Suprapubic skin (tissue), 3 donors: ENCODE measurements at regions not wholly inside any gene's neighbourhood (a gene's known extent, or its start where the extent isn't known, plus 50 kb on each side); places are given as distances from the start of the nearest gene placed in this dataset.

ENCODE experiments used
- EP300 ChIP-seq: sonication (generic); formaldehyde crosslinking; IDR thresholded peaks from one replicate; pipeline ENCODE4 v1.6.1; 2017; ENCODE audit warnings: antibody characterized with exemption
- POLR2A ChIP-seq, 2 donors: fragments of 450-650 bp; IDR thresholded peaks; one replicate each; pipeline ENCODE4 v1.6.1; 2017; ENCODE audit warnings: antibody characterized with exemption in 2 of 2, mild to moderate bottlenecking in 2 of 2, moderate library complexity in 2 of 2
- TF ChIP-seq, protein P1 (sequence below), 2 donors: fragments of 200-600 bp in 1 of 2; fragments of 450-650 bp in 1 of 2; sonication (generic) in 1 of 2; IDR thresholded peaks; one replicate each; pipeline ENCODE4 v1.5.1; 2016 to 2019; ENCODE audit warnings: antibody characterized with exemption in 2 of 2, mild to moderate bottlenecking in 1 of 2, moderate library complexity in 1 of 2

DNA sequence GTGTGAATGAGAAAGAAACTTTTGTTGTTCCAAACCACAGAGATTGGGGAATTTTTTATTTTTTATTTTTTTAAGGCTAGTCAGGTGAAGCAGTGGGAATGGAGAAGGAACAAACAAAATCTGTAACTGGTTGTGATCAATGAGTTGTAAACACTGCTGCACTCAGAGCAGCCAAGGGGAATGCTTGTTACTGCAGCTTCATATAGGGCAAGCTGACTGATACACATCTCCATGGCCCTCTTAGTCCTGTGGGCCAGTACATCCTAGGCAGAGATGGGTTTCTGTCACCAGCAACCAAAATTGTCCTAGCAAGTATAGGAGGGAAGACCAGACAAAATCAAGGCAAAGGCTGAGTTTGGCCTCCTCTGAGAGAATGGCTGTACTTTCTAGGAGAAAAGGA, 306.8 kb downstream of the CTTN start:
- TF ChIP-seq EP300 (no peak), POLR2A (IDR thresholded peaks at IDR 0.05) (no peak)
- TF ChIP-seq, protein P1, sequence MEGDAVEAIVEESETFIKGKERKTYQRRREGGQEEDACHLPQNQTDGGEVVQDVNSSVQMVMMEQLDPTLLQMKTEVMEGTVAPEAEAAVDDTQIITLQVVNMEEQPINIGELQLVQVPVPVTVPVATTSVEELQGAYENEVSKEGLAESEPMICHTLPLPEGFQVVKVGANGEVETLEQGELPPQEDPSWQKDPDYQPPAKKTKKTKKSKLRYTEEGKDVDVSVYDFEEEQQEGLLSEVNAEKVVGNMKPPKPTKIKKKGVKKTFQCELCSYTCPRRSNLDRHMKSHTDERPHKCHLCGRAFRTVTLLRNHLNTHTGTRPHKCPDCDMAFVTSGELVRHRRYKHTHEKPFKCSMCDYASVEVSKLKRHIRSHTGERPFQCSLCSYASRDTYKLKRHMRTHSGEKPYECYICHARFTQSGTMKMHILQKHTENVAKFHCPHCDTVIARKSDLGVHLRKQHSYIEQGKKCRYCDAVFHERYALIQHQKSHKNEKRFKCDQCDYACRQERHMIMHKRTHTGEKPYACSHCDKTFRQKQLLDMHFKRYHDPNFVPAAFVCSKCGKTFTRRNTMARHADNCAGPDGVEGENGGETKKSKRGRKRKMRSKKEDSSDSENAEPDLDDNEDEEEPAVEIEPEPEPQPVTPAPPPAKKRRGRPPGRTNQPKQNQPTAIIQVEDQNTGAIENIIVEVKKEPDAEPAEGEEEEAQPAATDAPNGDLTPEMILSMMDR (IDR thresholded peaks at IDR 0.05), result no peak
